PC-3 (cell line): ENCODE measurements at regions not wholly inside any gene's neighbourhood (a gene's known extent, or its start where the extent isn't known, plus 50 kb on each side); places are given as distances from the start of the nearest gene placed in this dataset.
A peak's percentile ranks its signal among the peaks of the same experiment; 100 is the strongest.

Source experiments
- ATAC-seq: fragments of 200-7000 bp; cut with Tn5 transposase; 2 replicates; pipeline ENCODE4 v1.9.1; 2020; ENCODE audit warnings: mild to moderate bottlenecking, moderate library complexity
- BruUV-seq: library from RNA; stranded (reverse); fragments of 400-500 nt; replicated peaks from 2 replicates; lab custom pipeline; 2021; lab: Mats Ljungman, UMichigan
- CTCF ChIA-PET: fragments of 300-600 bp; sonication (Branson Sonifier 250); formaldehyde crosslinking; loops from one replicate; lab custom pipeline; 2022; ENCODE audit warnings: antibody characterized with exemption; lab: Charles Lee
- POLR2A ChIA-PET: fragments of 300-600 bp; sonication (Branson Sonifier 250); formaldehyde crosslinking; loops from one replicate; lab custom pipeline; 2022; ENCODE audit warnings: antibody characterized with exemption; ENCODE audit not compliant: unreplicated experiment; lab: Charles Lee
- DNase-seq: peaks from one replicate; pipeline ENCODE4 v3.0.0-alpha.2; 2015
- H2AFZ ChIP-seq: fragments of 300-600 bp; sonication (generic); 2 replicates; pipeline ENCODE4 v1.6.0; 2016; ENCODE audit warnings: antibody characterized with exemption, low read length
- H3F3A ChIP-seq: fragments of 300-600 bp; sonication (generic); one replicate; pipeline ENCODE4 v1.6.0; 2017; ENCODE audit warnings: antibody characterized with exemption, low read length, control low read depth, mild to moderate bottlenecking; ENCODE audit not compliant: unreplicated experiment
- H3K27ac ChIP-seq: fragments of 300-600 bp; sonication (generic); 2 replicates; pipeline ENCODE4 v1.5.1; 2016; ENCODE audit warnings: mild to moderate bottlenecking, low read length
- H3K27me3 ChIP-seq: fragments of 300-600 bp; sonication (generic); 2 replicates; pipeline ENCODE4 v1.6.1; 2016; ENCODE audit warnings: low read length, mixed read lengths
- H3K36me3 ChIP-seq: fragments of 300-600 bp; sonication (generic); 2 replicates; pipeline ENCODE4 v1.6.1; 2016; ENCODE audit warnings: low read depth, mixed run types, low read length, mixed read lengths
- H3K4me1 ChIP-seq: fragments of 300-600 bp; sonication (generic); 2 replicates; pipeline ENCODE4 v1.5.1; 2016; ENCODE audit warnings: low read length; ENCODE audit not compliant: insufficient read depth
- H3K4me2 ChIP-seq: fragments of 300-600 bp; sonication (generic); 2 replicates; pipeline ENCODE4 v1.6.0; 2016; ENCODE audit warnings: low read length
- H3K4me3 ChIP-seq: fragments of 300-600 bp; sonication (generic); 2 replicates; pipeline ENCODE4 v1.5.1; 2016; ENCODE audit warnings: mild to moderate bottlenecking, low read length, mixed read lengths
- H3K79me2 ChIP-seq: fragments of 300-600 bp; sonication (generic); 2 replicates; pipeline ENCODE4 v1.6.1; 2017; ENCODE audit warnings: low read length, mixed read lengths
- H3K9ac ChIP-seq: fragments of 300-600 bp; sonication (generic); 2 replicates; pipeline ENCODE4 v1.6.0; 2016; ENCODE audit warnings: mild to moderate bottlenecking, low read length
- H3K9me2 ChIP-seq: fragments of 300-600 bp; sonication (generic); replicated peaks from 2 replicates; pipeline ENCODE4 v1.6.1; 2016; ENCODE audit warnings: mixed run types, low read length, mixed read lengths
- H3K9me3 ChIP-seq: fragments of 300-600 bp; sonication (generic); 2 replicates; pipeline ENCODE4 v1.6.1; 2016; ENCODE audit warnings: low read length, mixed read lengths
- H4K20me1 ChIP-seq: fragments of 300-600 bp; sonication (generic); 2 replicates; pipeline ENCODE4 v1.6.1; 2016; ENCODE audit warnings: low read length, mixed read lengths
- CTCF ChIP-seq: fragments of 300-600 bp; sonication (generic); conservative IDR thresholded peaks from 2 replicates; pipeline ENCODE4 v1.5.1; 2017; ENCODE audit warnings: antibody characterized with exemption, low read depth, mild to moderate bottlenecking, low read length
- EZH2 ChIP-seq: fragments of 300-600 bp; sonication (generic); IDR thresholded peaks from one replicate; pipeline ENCODE4 v1.6.1; 2017; ENCODE audit warnings: antibody characterized with exemption, mild to moderate bottlenecking, low read length; ENCODE audit not compliant: unreplicated experiment
- EZH2phosphoT487 ChIP-seq: fragments of 300-600 bp; sonication (generic); IDR thresholded peaks from 2 replicates; pipeline ENCODE4 v1.6.1; 2018; ENCODE audit warnings: mild to moderate bottlenecking, antibody characterized with exemption, low read length, borderline replicate concordance
- intact Hi-C: fragments of 100-400 bp; cut with micrococcal nuclease; formaldehyde crosslinking; loops from 2 replicates; pipeline ENCODE4 v1.9.0; 2023

- Histone ChIP-seq H3K27ac (no peak overlapping the region), H3K4me3 (no peak overlapping the region), H3K36me3 (no peaks in the 10 kb centered on the region), H3K79me2 (no peaks in the 10 kb centered on the region), H4K20me1 (no peaks in the 10 kb centered on the region), H3K4me1 (peaks cover 44% of the 10 kb centered on the region), H3K4me2 (no peak overlapping the region), H3K9ac (no peak overlapping the region), H2AFZ (no peak overlapping the region), H3K27me3 (no peaks in the 10 kb centered on the region), H3K9me3 (no peaks in the 10 kb centered on the region), H3F3A (no peaks in the 10 kb centered on the region), H3K9me2 (no peaks in the 10 kb centered on the region)
- no peak for TF ChIP-seq EZH2phosphoT487
- no peak for TF ChIP-seq CTCF
- TF ChIP-seq EZH2: no peak
- ATAC-seq (no peak; the same call in 1 of the 2 replicates), DNase-seq (peak; percentile 29)
- ChIA-PET POLR2A (no interaction called here), CTCF (no interaction called here)
- no TSS peak for BruUV-seq
- intact Hi-C loops: loop anchor here (10.0 kb wide), 1 partner anchor 690 kb away; no protein-coding TSS in a partner anchor
Observed at GRCh38 chr6:119834418-119834817, 484.9 kb upstream of the MAN1A1 start.

- intact Hi-C loops: loop anchor here (10.0 kb wide), 1 partner anchor 688 kb away; no protein-coding TSS in a partner anchor
- POLR2A ChIA-PET: no interaction called here
- CTCF ChIA-PET: no interaction called here
- no peaks in the 10 kb centered on the region for H3K36me3 ChIP-seq
- no peaks in the 10 kb centered on the region for H4K20me1 ChIP-seq
- H3K4me2 ChIP-seq: no peak overlapping the region
- no peak for TF ChIP-seq CTCF
- no peak for TF ChIP-seq EZH2phosphoT487
- no peak overlapping the region for H3K4me3 ChIP-seq
- H3K9me2 ChIP-seq: no peaks in the 10 kb centered on the region
- H3K27ac ChIP-seq: peak overlapping the region; percentile 95; the same call in 1 of the 2 replicates
- no peaks in the 10 kb centered on the region for H3K79me2 ChIP-seq
- no peaks in the 10 kb centered on the region for H3F3A ChIP-seq
- DNase-seq (peak; percentile 56), ATAC-seq (peak; percentile 49; the same call in 1 of the 2 replicates)
- no peak overlapping the region for H2AFZ ChIP-seq
- BruUV-seq: no TSS peak
- no peaks in the 10 kb centered on the region for H3K9me3 ChIP-seq
- H3K27me3 ChIP-seq: no peaks in the 10 kb centered on the region
- H3K9ac ChIP-seq: no peak overlapping the region
- peaks cover 44% of the 10 kb centered on the region for H3K4me1 ChIP-seq
Observed at GRCh38 chr6:119832411-119832810, 482.9 kb upstream of the MAN1A1 start.

- H3K27me3 ChIP-seq: no peaks in the 10 kb centered on the region
- H4K20me1 ChIP-seq: no peaks in the 10 kb centered on the region
- ChIA-PET CTCF (no interaction called here), POLR2A (no interaction called here)
- BruUV-seq: no TSS peak
- H3K9me3 ChIP-seq: no peaks in the 10 kb centered on the region
- no peaks in the 10 kb centered on the region for H3K36me3 ChIP-seq
- H3K27ac ChIP-seq: peak overlapping the region; percentile 95
- peak overlapping the region; percentile 71 for H3K4me2 ChIP-seq
- H3F3A ChIP-seq: no peaks in the 10 kb centered on the region
- no peak for TF ChIP-seq EZH2
- TF ChIP-seq CTCF: no peak
- no peak for TF ChIP-seq EZH2phosphoT487
- H3K79me2 ChIP-seq: no peaks in the 10 kb centered on the region
- peaks cover 44% of the 10 kb centered on the region for H3K4me1 ChIP-seq
- H2AFZ ChIP-seq: peak overlapping the region; percentile 57; the same call in 1 of the 2 replicates
- DNase-seq (peak; percentile 79), ATAC-seq (peak; percentile 38)
- no peak overlapping the region for H3K4me3 ChIP-seq
- no peaks in the 10 kb centered on the region for H3K9me2 ChIP-seq
- H3K9ac ChIP-seq: peak overlapping the region; percentile 74
- intact Hi-C loops: loop anchor here (10.0 kb wide), 1 partner anchor 686 kb away; no protein-coding TSS in a partner anchor
Observed at GRCh38 chr6:119830494-119831295, 481.1 kb upstream of the MAN1A1 start.
